HL-60 (cell line): ENCODE measurements at regions not wholly inside any gene's neighbourhood (a gene's known extent, or its start where the extent isn't known, plus 50 kb on each side); places are given as distances from the start of the nearest gene placed in this dataset.

Experiments used
- CTCF ChIP-seq: IDR thresholded peaks from one replicate; pipeline ENCODE4 v1.5.1; 2011; ENCODE audit warnings: low read length, control low read depth, inconsistent platforms; ENCODE audit not compliant: insufficient read depth
- GABPA ChIP-seq: IDR thresholded peaks from 2 replicates; pipeline ENCODE4 v1.6.1; 2012; ENCODE audit warnings: low read depth
- POLR2AphosphoS5 ChIP-seq: IDR thresholded peaks from 2 replicates; pipeline ENCODE4 v1.6.1; 2012; ENCODE audit warnings: low read depth
- REST ChIP-seq: IDR thresholded peaks from 2 replicates; pipeline ENCODE4 v1.6.1; 2012; ENCODE audit warnings: low read depth; ENCODE audit not compliant: insufficient replicate concordance
- SPI1 ChIP-seq: IDR thresholded peaks from 2 replicates; pipeline ENCODE4 v1.6.1; 2012; ENCODE audit warnings: low read depth, mild to moderate bottlenecking, borderline replicate concordance

DNA sequence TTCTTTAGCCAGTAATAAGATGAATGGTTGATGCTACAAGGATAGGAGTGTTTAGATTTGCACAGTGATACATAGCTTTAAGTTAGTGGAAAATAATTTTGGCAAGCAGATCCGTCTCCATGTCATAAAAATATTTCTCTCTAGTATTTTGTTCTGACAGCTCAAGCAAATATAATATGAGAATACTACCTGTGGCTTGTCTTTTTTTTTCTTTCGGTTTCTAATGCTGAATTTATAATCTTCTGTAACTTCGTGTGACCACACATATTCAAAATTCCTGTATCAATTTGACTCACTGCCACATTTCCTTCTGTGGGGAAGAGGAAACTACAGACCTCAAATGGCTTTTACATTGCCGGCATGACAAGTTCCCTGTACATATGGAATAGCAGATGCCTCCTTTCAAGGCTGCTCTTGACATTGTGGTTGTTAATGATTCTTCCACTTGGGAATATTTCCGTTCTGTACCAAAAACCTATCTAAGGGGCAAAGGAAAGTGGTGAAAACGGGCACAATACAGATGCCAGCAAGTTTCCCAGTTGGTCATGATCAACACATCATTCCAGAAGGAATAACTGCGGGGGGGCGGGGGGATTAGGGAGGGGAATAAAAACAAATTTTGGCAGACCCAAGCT, 103.6 kb upstream of the CCDC91 start:
- TF ChIP-seq POLR2AphosphoS5 = no peak
- no peak for TF ChIP-seq GABPA
- no peak for TF ChIP-seq CTCF
- no peak for TF ChIP-seq REST
- TF ChIP-seq SPI1 = no peak
